ENCODE measurements at regions not wholly inside any gene's neighbourhood (a gene's known extent, or its start where the extent isn't known, plus 50 kb on each side); places are given as distances from the start of the nearest gene placed in this dataset.

GRCh38 chr7:25035274-25035673 is 55.3 kb upstream of the OSBPL3 start:
- WGBS, 2 experiments (ENCODE audit: extremely low coverage in 2 of 2, insufficient read length in 1 of 2), result 100% methylated on average over 1 of the region's 4 CpGs; no CpG with 5 or more reads in 1 of the 2 experiments
- Histone ChIP-seq H4K20me1 (ENCODE audit: insufficient read depth, low read length) (no peaks in the 10 kb centered on the region), H2BK5ac (ENCODE audit: low read depth, low read length, poor library complexity, severe bottlenecking) (no peak overlapping the region), H3K4me2 (ENCODE audit: low read depth, low read length) (no peak overlapping the region), H3K4ac (ENCODE audit: low read depth, low read length) (no peak overlapping the region), H4K5ac (ENCODE audit: low read depth, low read length) (no peak overlapping the region), H2BK15ac (ENCODE audit: low read depth, low read length) (no peak overlapping the region), H4K8ac (ENCODE audit: low read depth in 2 of 2, low read length in 2 of 2) (no peak overlapping the region), H3K18ac (ENCODE audit: low read depth, low read length) (no peak overlapping the region), H2BK20ac (ENCODE audit: low read depth, low read length) (no peak overlapping the region), H2AK9ac (replicated peaks; ENCODE audit: low read depth, low read length, poor library complexity) (no peak overlapping the region), H3K27ac (ENCODE audit: insufficient read depth, low read length) (no peak overlapping the region), H3K56ac (ENCODE audit: extremely low read depth, insufficient read depth, low read length) (no peak overlapping the region), H2AFZ (replicated peaks; ENCODE audit: low read length, poor library complexity) (no peak overlapping the region), H3K36me3 (ENCODE audit: control insufficient read depth, insufficient read depth, low read length) (no peaks in the 10 kb centered on the region), H3K23ac (ENCODE audit: low read depth, low read length) (no peak overlapping the region), H2AK5ac (ENCODE audit: low read depth, low read length) (no peak overlapping the region), H3K9me1 (ENCODE audit: insufficient read depth, low read length) (peaks cover 10% of the 10 kb centered on the region; the same call in 1 of the 2 replicates), H3K4me1 (ENCODE audit: control insufficient read depth, insufficient read depth, low read length) (peaks cover 11% of the 10 kb centered on the region), H3K9ac (ENCODE audit: low read depth, low read length) (no peak overlapping the region), H3K4me3 (ENCODE audit: insufficient read depth, low read depth, low read length) (no peak overlapping the region), H3K79me1 (ENCODE audit: low read depth in 1 of 2, low read length in 2 of 2) (no peaks in the 10 kb centered on the region), H2BK120ac (ENCODE audit: low read depth, low read length) (no peak overlapping the region), H3K27me3 (ENCODE audit: control insufficient read depth, insufficient read depth, low read length) (no peaks in the 10 kb centered on the region), H4K91ac (ENCODE audit: insufficient read depth, low read depth, low read length) (no peak overlapping the region), H3K14ac (replicated peaks; ENCODE audit: low read depth, low read length) (no peak overlapping the region), H3K9me3 (ENCODE audit: control insufficient read depth, insufficient read depth, low read length) (no peaks in the 10 kb centered on the region)
- dilution Hi-C loops (cut with HindIII; ENCODE audit: low sequenced_read_pairs, unreplicated experiment) (no loop called here), in situ Hi-C loops (cut with MboI; ENCODE audit: low sequenced_read_pairs) (no loop called here), intact Hi-C loops (cut with micrococcal nuclease) (no loop called here)
- ATAC-seq (ENCODE audit: low read depth) (no peak), DNase-seq (no peak)
- BruUV-seq (replicated peaks), result no TSS peak
- ChIA-PET POLR2A (ENCODE audit: unreplicated experiment) (no interaction called here), CTCF (no interaction called here)
- TF ChIP-seq NFE2L2 (IDR thresholded peaks at IDR 0.05; ENCODE audit: low read depth, low read length) (no peak), CHD1 (IDR thresholded peaks at IDR 0.05; ENCODE audit: low read depth, low read length) (no peak), RFX5 (IDR thresholded peaks at IDR 0.05; ENCODE audit: low read depth, low read length) (no peak), USF2 (IDR thresholded peaks at IDR 0.05; ENCODE audit: low read depth, low read length) (no peak), FOS (IDR thresholded peaks at IDR 0.05; ENCODE audit: low read depth, low read length) (no peak), CTCF (conservative IDR thresholded peaks at IDR 0.05; ENCODE audit: low read depth, low read length) (no peak), MXI1 (IDR thresholded peaks at IDR 0.05; ENCODE audit: borderline replicate concordance, low read depth, low read length) (no peak), MAFK (IDR thresholded peaks at IDR 0.05; ENCODE audit: low read depth, low read length) (no peak), BHLHE40 (IDR thresholded peaks at IDR 0.05; ENCODE audit: low read depth, low read length) (no peak), ELK1 (IDR thresholded peaks at IDR 0.05; ENCODE audit: borderline replicate concordance, low read depth, low read length) (no peak), SMC3 (IDR thresholded peaks at IDR 0.05; ENCODE audit: low read depth, low read length) (no peak), RCOR1 (IDR thresholded peaks at IDR 0.05; ENCODE audit: insufficient replicate concordance, low read length) (no peak), POLR2A (IDR thresholded peaks at IDR 0.05; ENCODE audit: low read depth, low read length) (no peak), CEBPB (IDR thresholded peaks at IDR 0.05; ENCODE audit: low read depth, low read length) (no peak), MAZ (IDR thresholded peaks at IDR 0.05; ENCODE audit: borderline replicate concordance, low read depth, low read length) (no peak), RAD21 (IDR thresholded peaks at IDR 0.05; ENCODE audit: low read length) (no peak)
